HG02852 (cell line): ENCODE measurements at regions not wholly inside any gene's neighbourhood (a gene's known extent, or its start where the extent isn't known, plus 50 kb on each side); places are given as distances from the start of the nearest gene placed in this dataset.
"Not testable (repeated sequence)": the region's sequence is repeated elsewhere in the genome, so short reads cannot be mapped to it uniquely, and the experiment has no call there.

Experiments
- ATAC-seq: cut with Tn5 transposase; IDR thresholded peaks from one replicate; pipeline ENCODE4 v1.9.1; 2021; ENCODE audit warnings: mild to moderate bottlenecking, moderate library complexity; ENCODE audit not compliant: unreplicated experiment

DNA sequence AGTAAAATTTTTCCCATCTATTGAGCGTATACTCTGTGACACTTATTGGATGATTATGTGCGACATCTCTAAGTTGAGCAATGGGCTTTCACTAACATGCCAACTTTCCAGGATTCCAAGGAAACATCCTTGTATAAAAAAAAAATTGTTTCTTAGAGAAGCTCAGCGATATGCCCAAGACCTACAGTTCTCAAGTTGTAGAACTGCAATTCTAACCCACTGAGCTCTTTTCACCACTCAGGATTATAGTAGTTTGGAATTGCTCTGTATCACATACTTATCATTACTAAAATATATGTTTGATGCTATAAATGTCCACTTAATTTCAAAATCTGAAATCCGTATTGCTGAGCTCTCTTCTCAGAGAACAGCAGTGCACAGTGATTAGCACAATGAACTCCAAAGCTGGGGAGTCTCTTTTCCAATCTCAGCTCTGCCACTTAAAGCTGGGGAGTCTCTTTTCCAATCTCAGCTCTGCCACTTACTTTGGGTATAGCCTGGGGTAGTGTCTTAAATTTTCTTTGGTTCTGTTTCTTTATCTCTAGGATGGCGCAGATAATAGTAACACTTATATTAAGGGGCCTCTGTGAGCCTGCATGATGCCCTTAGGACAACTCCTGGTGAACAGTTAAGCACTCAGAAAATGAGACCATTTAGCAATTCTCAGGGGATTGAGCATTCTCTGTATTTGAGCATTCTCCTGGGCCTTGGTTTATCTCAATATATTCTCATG, 1722.2 kb upstream of the AGA start:
- ATAC-seq, result no peak

DNA sequence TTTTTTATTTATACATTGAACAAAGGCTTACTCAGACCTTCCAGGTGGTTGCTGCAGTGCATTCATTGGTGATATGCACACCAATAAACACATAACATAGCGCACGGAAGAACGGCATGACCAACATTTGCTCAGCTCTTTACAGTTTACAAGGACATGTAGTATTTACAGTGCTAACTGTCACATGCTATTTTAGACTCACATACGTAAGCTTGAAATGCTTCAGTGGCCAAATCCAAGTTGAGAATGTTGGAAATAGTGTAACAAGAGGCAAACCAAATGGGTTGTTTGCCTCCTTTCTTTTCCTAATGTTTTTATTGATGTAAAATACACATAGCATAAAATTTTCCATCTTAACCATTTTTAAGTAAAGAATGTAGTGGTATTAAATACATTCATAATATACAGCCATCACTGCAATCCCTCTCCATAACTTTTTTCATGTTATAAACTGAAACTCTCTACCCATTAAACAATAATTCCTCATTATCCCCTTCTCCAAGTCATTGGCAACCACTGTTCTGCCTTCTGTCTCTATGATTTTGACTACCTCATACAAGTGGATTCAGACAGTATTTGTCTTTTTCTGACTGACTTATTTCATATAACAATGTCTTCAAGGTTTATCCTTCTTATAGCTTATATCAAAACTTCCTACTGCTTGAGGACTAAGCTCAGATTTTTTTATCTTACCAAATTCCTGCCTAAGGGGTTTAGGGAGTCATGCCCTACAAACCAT, 1722.9 kb upstream of the AGA start:
- ATAC-seq, result no peak

DNA sequence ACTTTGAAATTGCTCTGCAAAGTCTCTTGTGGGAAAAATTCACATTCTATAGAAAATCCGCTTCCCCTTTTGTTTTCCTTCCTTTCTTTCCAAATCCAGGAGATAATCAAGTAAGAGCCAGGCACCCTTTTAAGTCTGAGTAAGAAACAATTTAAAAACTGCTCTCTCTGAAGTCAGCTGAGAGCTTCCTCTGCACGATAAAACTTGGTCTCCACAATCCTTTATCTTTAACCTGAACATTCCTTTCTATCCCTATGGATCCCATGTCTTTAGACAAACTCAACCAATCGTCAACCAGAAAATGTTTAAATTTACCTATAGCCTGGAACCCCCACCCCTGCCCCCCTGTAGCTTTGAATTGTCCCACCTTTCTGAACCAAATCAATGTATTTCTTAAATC, 1723.6 kb upstream of the AGA start:
- ATAC-seq, result no peak

DNA sequence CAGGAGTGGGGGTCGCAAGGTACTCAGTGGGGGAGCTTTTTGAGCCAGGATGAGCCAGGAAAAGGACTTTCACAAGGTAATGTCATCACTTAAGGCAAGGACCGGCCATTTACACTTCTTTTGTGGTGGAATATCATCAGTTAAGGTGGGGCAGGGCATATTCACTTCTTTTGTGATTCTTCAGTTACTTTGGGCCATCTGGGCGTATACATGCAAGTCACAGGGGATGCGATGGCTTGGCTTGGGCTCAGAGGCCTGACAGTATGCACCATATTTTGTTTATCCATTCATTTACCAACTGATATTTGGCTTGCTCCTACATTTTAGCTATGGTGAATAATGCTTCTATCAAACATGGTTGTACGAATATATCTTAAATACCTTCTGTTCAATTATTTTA, 1728.1 kb upstream of the AGA start:
- not testable (repeated sequence) for ATAC-seq

DNA sequence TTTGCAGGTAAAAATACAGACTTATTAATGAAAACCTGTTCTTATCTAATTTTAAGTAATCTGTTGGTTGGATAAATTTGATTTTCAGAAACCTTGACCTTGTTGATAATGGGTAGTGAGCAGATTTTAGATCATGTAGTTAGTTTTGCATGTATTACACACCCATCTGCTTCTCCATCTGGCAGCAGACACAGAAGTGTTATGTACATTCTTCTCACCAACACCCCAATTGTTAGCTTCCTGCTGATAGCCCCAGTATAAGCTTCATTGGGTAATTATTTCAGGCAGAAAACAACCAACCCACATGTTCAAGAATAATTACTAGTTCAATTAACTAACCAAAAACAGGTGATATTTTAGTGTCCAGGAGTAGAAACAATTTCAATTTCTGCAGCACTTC, 1740.5 kb upstream of the AGA start:
- ATAC-seq, result no peak

DNA sequence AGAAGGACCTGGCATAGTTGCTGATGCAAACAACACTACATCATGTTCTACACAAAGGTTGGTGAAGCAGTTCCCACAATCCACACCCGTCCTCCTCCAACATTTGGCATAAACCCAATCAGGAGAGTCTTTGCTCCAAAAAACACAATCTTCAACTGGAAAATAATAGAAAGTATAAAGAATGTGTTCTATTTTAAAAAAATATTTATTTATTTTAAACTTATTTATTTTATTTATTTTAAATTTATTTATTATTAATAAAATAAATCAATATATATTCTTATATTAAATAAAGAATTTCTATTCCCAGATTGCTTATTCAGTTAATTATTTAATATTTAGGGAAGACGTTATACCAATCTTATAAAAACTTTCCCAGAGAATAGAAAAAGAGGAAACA, 1753.7 kb upstream of the AGA start:
- ATAC-seq, result no peak

DNA sequence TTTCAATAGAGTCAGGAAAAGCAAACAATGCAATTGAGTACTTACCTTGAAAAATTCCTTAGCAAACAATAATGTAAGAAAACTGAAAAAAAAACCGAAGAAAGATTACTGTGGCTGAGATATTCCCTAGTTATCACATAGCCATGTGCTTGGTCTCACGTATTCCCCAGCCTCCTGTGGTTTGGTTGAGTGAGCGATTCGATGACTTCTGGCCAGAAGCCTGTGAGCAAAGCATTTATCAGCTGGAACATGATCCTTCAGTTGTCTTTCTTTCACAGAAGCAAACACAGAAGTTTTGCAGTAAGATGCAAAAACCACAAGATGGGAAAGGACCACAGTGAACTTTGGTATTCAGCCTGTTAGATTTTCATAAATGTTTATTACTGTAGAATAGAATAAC, 1754.3 kb upstream of the AGA start:
- ATAC-seq, result no peak

DNA sequence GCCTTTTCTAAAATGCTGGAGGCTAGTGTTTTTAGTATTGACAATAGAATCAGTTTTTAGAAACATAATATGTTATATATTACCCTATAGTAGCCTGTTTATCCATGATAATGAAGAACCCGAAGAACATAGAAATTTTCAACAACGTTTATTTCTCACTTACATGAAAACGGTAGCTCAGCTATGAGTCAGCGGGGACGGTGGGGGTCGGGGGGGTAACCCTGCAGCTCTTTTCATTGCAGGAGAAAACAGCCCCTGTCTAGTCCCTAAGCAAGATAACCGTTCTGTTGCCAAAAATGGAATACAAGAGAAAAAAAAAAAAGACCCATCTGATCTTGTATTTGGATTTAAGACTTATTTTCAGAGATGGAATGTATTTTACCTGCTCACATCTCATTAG, 1758.4 kb upstream of the AGA start:
- ATAC-seq, result no peak

DNA sequence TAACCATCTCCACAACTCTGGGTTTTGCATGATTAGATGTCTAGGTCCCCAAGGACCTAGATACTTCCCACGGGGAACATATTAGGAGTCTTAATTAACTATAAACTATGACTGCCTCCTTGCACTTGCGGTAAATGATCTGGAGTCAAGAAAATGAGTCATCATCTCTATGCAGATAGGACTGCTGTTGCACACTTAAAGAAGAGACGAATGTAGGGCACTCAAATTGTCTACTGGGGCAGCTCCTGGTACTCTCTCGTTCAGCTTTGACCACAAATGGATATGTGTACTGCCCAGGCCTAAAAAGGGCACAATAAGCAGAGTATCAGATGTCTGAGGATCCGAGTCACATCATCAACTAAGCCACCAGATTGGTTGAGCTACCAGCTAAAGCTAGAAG, 1783.4 kb upstream of the AGA start:
- ATAC-seq, result no peak

DNA sequence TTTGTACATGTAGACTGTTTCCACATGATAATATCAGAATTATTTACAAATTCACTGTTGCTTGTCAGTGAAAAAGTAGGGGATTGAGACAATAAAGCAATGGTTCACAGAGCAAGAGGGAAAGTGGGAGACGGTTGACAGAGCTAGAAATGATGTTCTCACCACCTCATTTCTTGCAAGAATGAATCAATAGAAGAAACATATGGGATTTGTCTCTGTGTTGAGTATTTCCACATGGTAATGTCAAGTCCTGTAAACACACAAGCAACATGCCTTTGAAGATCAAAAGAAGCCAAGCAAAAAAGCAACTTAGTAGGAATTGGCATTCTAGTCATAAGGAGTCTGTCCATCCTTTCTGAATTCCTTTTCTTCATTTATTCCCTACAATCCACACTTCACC, 1806.6 kb upstream of the AGA start:
- ATAC-seq, result no peak

DNA sequence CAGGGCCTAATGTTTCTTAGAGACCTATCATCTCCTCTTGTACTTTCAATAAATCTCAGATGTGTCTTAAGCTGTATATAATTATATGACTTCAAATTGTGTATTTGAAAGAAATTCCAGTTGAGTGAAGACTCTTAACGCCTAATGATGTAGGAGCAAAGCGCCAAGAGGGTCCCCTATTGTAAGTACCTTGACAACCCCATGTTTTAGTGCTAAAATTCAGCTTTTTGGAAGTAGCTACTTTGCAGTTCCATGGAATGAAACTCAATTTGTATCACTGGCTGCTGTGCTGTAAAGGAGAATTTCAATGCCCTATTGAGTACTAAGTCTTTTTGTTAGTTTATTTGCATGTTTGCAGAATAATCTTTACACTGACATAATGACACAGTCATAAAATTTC, 1826.6 kb upstream of the AGA start:
- ATAC-seq, result no peak

DNA sequence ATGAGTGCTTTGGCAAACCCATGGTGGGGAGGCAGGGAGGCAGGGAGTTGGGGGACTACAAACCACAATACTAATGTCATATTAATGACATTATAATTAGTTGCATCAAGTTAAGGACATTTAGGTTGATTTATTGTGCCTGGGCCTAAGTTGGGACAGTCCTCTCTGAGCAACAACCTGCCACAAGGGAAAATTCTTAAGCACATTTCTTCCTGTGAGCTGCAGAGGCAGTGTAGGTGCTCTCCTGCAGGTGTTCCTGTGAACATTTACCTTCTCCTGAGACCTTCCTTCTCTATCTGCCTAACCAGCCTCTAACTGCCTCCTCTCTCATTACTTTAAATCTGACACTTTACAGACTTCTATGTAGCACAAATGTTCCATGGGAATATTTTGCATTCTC, 1830.0 kb upstream of the AGA start:
- ATAC-seq, result no peak

DNA sequence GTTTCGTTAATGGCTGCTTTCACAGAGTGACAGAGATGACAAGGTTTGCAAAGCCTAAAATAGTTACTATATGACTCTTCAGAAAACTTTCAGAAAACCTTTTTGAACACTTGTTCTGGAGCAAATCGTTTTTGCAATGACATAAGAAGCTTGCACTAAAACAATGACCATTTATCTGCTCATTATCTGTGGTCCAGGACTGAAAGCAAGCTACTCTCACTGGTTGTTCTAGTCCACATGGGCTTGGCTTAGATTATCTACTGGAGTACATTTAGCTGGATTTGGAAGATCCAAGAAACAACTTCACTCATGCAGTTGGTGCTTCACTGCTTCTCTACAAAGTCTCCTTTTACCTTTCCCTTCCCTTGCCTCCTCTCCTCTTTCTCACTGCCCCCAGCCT, 1836.4 kb upstream of the AGA start:
- no peak for ATAC-seq

DNA sequence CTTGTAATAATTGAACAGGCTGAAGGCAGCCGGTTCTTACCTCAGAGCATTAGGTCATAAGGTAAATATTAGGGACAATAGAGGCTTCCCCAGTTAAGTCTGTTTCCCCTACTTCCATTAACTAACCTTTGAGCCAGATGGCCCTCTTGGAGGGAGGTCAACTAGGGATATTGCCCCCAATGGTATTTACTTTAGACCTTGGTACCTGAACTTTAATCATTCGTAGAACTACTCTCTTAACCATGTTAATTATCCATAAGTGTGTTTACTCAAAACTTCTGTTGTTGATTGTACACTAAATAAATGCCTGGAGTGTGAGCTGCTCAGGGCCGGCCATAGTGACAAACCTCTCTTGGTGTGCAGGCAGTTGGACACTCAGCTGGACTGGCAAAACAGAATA, 1843.5 kb upstream of the AGA start:
- ATAC-seq, result no peak

DNA sequence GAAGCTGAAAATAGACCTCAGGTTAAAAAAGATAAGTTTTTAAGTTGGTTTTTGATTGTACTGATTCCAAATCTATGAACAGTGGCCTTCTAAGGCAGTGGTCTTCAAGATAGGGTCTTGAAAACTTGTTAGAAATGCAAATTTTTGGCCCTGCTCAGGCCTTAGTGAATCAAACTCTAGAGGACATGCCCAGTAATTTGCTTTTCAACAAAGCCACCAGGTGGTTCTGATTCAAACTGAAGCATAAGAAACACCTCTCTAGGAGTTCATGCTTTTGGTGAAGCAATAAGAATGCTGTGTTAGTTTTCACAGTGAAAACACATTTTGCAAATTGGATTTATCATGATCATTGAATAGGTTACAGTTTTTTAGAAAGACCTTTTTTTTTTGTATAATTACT, 1849.4 kb upstream of the AGA start:
- no peak for ATAC-seq

DNA sequence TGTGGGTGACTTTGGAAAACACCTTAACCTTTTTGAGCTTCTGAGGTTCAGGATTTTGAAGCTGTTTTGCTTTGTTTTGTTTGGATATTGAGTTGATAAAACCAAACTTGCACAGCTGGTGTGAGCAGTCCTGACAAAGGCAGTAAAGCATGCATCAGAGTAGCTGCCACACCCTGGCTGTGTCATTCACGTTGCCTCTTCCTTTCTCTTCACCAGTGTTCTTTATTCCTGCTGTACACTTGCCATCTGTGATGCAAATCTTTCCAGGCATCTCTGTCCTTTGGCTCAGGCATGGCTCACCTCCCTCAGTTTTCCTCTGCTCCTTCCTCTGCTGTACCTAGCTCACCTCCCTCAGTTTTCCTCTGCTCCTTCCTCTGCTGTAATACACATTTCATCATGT, 1850.2 kb upstream of the AGA start:
- ATAC-seq, result no peak

DNA sequence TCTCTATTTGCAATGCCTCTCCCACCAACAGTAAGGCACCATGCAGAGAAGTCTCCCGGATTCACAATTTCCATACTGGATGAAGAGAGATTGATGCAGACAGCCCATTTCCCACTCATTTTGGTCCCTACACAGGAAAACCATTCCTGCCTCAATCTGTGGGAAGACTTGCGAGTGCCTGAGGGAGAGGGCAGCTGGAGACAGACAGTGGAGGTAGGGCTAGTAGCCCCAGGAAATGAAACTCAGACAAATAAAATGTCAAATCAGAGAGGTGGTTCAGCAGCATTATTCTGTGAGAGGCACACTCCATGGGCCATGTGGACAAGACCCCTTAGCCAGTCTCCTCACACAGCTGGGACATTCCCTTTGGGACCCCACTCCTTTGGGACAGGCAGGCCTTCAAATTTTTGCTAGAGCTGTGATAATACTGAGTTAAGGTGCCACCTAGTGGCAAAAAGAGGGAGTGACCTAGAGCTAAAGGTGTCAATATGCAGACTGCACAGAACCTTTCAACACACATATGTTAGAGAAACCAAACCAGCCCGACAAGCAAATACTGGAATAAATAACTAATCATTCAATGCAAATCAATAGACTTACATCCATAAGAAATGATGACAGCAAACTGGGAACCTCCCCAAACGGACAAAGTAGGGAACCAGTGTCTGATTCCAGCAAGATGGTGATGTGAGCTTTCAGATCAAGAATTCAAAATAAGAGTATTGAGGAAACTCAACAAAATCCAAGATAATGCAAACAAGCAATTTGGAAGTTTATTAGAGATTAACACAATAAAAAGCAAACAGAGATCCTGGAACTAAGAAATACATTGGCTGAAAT, 1865.3 kb upstream of the AGA start:
- ATAC-seq, result peak; percentile 98

DNA sequence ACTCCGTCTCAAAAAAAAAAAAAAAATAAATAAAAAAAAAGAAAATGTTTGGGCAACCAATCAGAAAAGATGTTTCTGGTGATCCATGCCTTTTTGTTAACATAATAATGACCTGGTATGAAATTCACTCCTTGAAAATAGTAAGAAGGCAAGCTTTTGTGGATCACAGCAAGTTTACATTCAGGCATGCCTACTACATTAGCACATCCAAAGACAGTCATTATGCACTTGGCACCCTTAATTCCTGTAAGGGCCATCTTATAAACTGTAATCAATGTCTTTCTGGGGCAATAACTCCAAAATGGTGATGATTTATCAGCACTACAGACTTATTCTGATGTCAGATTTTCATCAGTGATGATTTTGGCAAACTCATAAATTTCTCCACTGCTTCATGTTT, 1871.6 kb upstream of the AGA start:
- no peak for ATAC-seq

DNA sequence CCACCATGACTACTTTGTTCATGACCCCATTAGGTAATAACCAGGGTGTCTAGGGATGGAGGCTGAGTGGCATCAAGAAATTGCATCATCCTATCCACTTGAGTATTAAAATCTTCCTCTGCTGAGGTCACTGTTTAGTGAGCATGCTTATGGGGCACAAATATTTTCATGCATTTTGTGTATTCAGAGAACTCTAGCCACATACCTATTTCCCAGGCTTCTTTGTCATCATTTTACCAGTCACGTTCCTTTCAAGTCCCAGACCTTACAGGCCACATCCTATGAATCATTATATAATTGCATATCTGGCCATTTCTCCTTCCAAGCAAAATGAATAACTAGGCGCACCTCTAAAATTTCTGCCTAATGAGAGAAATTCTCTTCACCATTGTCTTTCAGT, 1882.9 kb upstream of the AGA start:
- no peak for ATAC-seq

DNA sequence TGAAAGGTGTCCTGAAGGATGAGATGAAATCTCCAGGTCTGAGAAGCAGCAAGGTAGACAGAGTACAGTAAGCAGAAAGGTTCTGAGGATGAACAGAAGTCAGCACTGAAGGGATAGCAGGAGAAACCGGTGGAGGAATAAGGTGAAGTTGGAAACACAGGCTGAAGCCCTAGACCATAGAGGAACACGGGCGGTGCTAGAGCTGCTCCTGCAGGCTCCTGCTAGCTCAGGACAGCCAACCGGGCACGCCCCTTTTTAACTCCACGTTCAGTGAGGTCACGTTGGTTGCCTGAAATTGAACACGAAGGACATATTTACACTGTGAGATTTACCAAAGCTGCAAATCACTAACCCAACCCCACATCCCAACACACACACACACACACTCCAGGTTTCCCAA, 1886.4 kb upstream of the AGA start:
- ATAC-seq, result no peak

DNA sequence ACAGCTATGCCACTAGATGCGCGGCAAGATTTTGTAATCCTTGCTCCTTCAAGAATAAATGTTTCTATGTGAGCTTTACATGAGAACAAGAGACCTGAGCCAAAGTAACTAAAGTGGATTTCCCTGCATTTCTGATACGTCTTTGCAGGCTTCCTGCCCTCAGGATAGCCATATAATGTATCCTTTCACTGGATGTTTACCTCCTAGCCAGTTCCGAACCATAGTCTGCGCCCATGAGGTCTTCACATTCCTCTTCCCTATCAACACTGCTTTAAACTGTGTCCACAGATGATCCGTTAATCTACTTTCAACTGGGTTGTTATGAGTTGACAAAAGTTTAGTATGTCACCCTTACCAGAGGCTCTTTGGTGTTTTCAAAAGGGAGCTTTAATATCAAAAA, 1889.1 kb upstream of the AGA start:
- ATAC-seq, result no peak

DNA sequence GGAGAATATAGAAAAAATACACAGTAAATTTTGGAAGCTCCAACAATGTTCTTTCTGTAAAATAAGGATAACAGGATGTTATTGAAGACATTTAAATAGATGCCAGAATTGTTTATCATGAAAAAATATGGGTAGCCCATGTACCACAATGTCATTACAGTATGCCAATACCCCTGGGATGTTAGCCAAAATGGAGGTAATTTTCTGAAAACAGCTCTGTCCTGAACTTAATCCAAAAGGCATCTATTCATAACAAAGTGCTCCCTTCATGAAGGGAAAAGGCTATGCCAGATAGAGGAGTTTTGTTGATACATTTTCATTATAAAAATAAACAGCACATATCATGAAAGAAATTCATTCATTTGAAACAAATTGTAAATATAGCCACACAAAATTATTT, 1902.6 kb upstream of the AGA start:
- ATAC-seq, result no peak
